ENCODE measurements at regions not wholly inside any gene's neighbourhood (a gene's known extent, or its start where the extent isn't known, plus 50 kb on each side); places are given as distances from the start of the nearest gene placed in this dataset.

GRCh38 chr1:209130886-209131285 lies 452.6 kb upstream of the CAMK1G start:
- TF ChIP-seq POLR2A (IDR thresholded peaks at IDR 0.05), result no peak
- no peak for TF ChIP-seq CTCF (IDR thresholded peaks at IDR 0.05)
- TF ChIP-seq POLR2AphosphoS5 (IDR thresholded peaks at IDR 0.05; ENCODE audit: insufficient read depth in 1 of 2, low read depth in 1 of 2), result no peak
